ENCODE measurements at regions not wholly inside any gene's neighbourhood (a gene's known extent, or its start where the extent isn't known, plus 50 kb on each side); places are given as distances from the start of the nearest gene placed in this dataset.

GRCh38 chr5:129387944-129388343 lies 72.2 kb upstream of the ADAMTS19 start:
- no peak overlapping the region for H3K9ac ChIP-seq (ENCODE audit: low read length in 5 of 5)
- H3K4me1 ChIP-seq (ENCODE audit: control insufficient read depth in 5 of 5, insufficient read depth in 5 of 5, low read length in 5 of 5) = no peaks in the 10 kb centered on the region
- H3K4me3 ChIP-seq (ENCODE audit: low read depth in 1 of 5, low read length in 5 of 5) = no peak overlapping the region
- no peak overlapping the region for H3K27ac ChIP-seq (ENCODE audit: low read depth, low read length)
- H3K36me3 ChIP-seq (ENCODE audit: control insufficient read depth in 5 of 5, insufficient read depth in 5 of 5, low read length in 5 of 5) = no peaks in the 10 kb centered on the region
- no peaks in the 10 kb centered on the region for H3K27me3 ChIP-seq (ENCODE audit: control insufficient read depth in 5 of 5, insufficient read depth in 4 of 5, low read length in 5 of 5)
- no peaks in the 10 kb centered on the region for H3K9me3 ChIP-seq (ENCODE audit: control insufficient read depth in 5 of 5, low read length in 5 of 5)

- Histone ChIP-seq H3K9ac (ENCODE audit: low read length in 5 of 5) (no peak overlapping the region), H3K9me3 (ENCODE audit: control insufficient read depth in 5 of 5, low read length in 5 of 5) (no peaks in the 10 kb centered on the region), H3K36me3 (ENCODE audit: control insufficient read depth in 5 of 5, insufficient read depth in 5 of 5, low read length in 5 of 5) (no peaks in the 10 kb centered on the region), H3K27ac (ENCODE audit: low read depth, low read length) (no peak overlapping the region), H3K4me1 (ENCODE audit: control insufficient read depth in 5 of 5, insufficient read depth in 5 of 5, low read length in 5 of 5) (no peaks in the 10 kb centered on the region), H3K27me3 (ENCODE audit: control insufficient read depth in 5 of 5, insufficient read depth in 4 of 5, low read length in 5 of 5) (no peaks in the 10 kb centered on the region), H3K4me3 (ENCODE audit: low read depth in 1 of 5, low read length in 5 of 5) (no peak overlapping the region)
Observed at GRCh38 chr5:129392681-129393080, 67.4 kb upstream of the ADAMTS19 start.

- Histone ChIP-seq H3K27ac (ENCODE audit: low read depth, low read length) (no peak overlapping the region), H3K9ac (ENCODE audit: low read length in 5 of 5) (no peak overlapping the region), H3K9me3 (ENCODE audit: control insufficient read depth in 5 of 5, low read length in 5 of 5) (no peaks in the 10 kb centered on the region), H3K27me3 (ENCODE audit: control insufficient read depth in 5 of 5, insufficient read depth in 4 of 5, low read length in 5 of 5) (no peaks in the 10 kb centered on the region), H3K4me3 (ENCODE audit: low read depth in 1 of 5, low read length in 5 of 5) (no peak overlapping the region), H3K4me1 (ENCODE audit: control insufficient read depth in 5 of 5, insufficient read depth in 5 of 5, low read length in 5 of 5) (no peaks in the 10 kb centered on the region), H3K36me3 (ENCODE audit: control insufficient read depth in 5 of 5, insufficient read depth in 5 of 5, low read length in 5 of 5) (no peaks in the 10 kb centered on the region)
Observed at GRCh38 chr5:129395247-129395646, 64.9 kb upstream of the ADAMTS19 start.

GRCh38 chr5:129398026-129398678 lies 61.9 kb upstream of the ADAMTS19 start:
- no peaks in the 10 kb centered on the region for H3K36me3 ChIP-seq (ENCODE audit: control insufficient read depth in 5 of 5, insufficient read depth in 5 of 5, low read length in 5 of 5)
- no peak overlapping the region for H3K27ac ChIP-seq (ENCODE audit: low read depth, low read length)
- no peaks in the 10 kb centered on the region for H3K4me1 ChIP-seq (ENCODE audit: control insufficient read depth in 5 of 5, insufficient read depth in 5 of 5, low read length in 5 of 5)
- H3K9ac ChIP-seq (ENCODE audit: low read length in 5 of 5) = no peak overlapping the region
- H3K4me3 ChIP-seq (ENCODE audit: low read depth in 1 of 5, low read length in 5 of 5) = no peak overlapping the region
- H3K27me3 ChIP-seq (ENCODE audit: control insufficient read depth in 5 of 5, insufficient read depth in 4 of 5, low read length in 5 of 5) = no peaks in the 10 kb centered on the region
- H3K9me3 ChIP-seq (ENCODE audit: control insufficient read depth in 5 of 5, low read length in 5 of 5) = no peaks in the 10 kb centered on the region

GRCh38 chr5:129399069-129399468 lies 61.0 kb upstream of the ADAMTS19 start:
- H3K27me3 ChIP-seq (ENCODE audit: control insufficient read depth in 5 of 5, insufficient read depth in 4 of 5, low read length in 5 of 5) = no peaks in the 10 kb centered on the region
- no peaks in the 10 kb centered on the region for H3K9me3 ChIP-seq (ENCODE audit: control insufficient read depth in 5 of 5, low read length in 5 of 5)
- H3K9ac ChIP-seq (ENCODE audit: low read length in 5 of 5) = no peak overlapping the region
- no peaks in the 10 kb centered on the region for H3K4me1 ChIP-seq (ENCODE audit: control insufficient read depth in 5 of 5, insufficient read depth in 5 of 5, low read length in 5 of 5)
- H3K36me3 ChIP-seq (ENCODE audit: control insufficient read depth in 5 of 5, insufficient read depth in 5 of 5, low read length in 5 of 5) = no peaks in the 10 kb centered on the region
- no peak overlapping the region for H3K27ac ChIP-seq (ENCODE audit: low read depth, low read length)
- H3K4me3 ChIP-seq (ENCODE audit: low read depth in 1 of 5, low read length in 5 of 5) = no peak overlapping the region

- Histone ChIP-seq H3K9me3 (ENCODE audit: control insufficient read depth in 5 of 5, low read length in 5 of 5) (no peaks in the 10 kb centered on the region), H3K4me3 (ENCODE audit: low read depth in 1 of 5, low read length in 5 of 5) (no peak overlapping the region)
Observed at GRCh38 chr5:129400395-129400983, 59.6 kb upstream of the ADAMTS19 start.

GRCh38 chr5:129405222-129405621 lies 54.9 kb upstream of the ADAMTS19 start:
- H3K27ac ChIP-seq (ENCODE audit: low read depth, low read length) = no peak overlapping the region
- H3K9ac ChIP-seq (ENCODE audit: low read length in 5 of 5) = no peak overlapping the region

More at GRCh38 chr5:129400395-129400983, 59.6 kb upstream of the ADAMTS19 start:
- Histone ChIP-seq H3K27ac (ENCODE audit: low read depth, low read length) (no peak overlapping the region), H3K4me1 (ENCODE audit: control insufficient read depth in 5 of 5, insufficient read depth in 5 of 5, low read length in 5 of 5) (no peaks in the 10 kb centered on the region), H3K36me3 (ENCODE audit: control insufficient read depth in 5 of 5, insufficient read depth in 5 of 5, low read length in 5 of 5) (no peaks in the 10 kb centered on the region), H3K27me3 (ENCODE audit: control insufficient read depth in 5 of 5, insufficient read depth in 4 of 5, low read length in 5 of 5) (no peaks in the 10 kb centered on the region), H3K9ac (ENCODE audit: low read length in 5 of 5) (no peak overlapping the region)

GRCh38 chr5:129406440-129406839 lies 53.7 kb upstream of the ADAMTS19 start:
- Histone ChIP-seq H3K27me3 (ENCODE audit: control insufficient read depth in 5 of 5, insufficient read depth in 4 of 5, low read length in 5 of 5) (no peaks in the 10 kb centered on the region), H3K4me3 (ENCODE audit: low read depth in 1 of 5, low read length in 5 of 5) (no peak overlapping the region), H3K4me1 (ENCODE audit: control insufficient read depth in 5 of 5, insufficient read depth in 5 of 5, low read length in 5 of 5) (no peaks in the 10 kb centered on the region), H3K36me3 (ENCODE audit: control insufficient read depth in 5 of 5, insufficient read depth in 5 of 5, low read length in 5 of 5) (no peaks in the 10 kb centered on the region), H3K9ac (ENCODE audit: low read length in 5 of 5) (no peak overlapping the region), H3K27ac (ENCODE audit: low read depth, low read length) (no peak overlapping the region), H3K9me3 (ENCODE audit: control insufficient read depth in 5 of 5, low read length in 5 of 5) (no peaks in the 10 kb centered on the region)

More at GRCh38 chr5:129405222-129405621, 54.9 kb upstream of the ADAMTS19 start:
- no peaks in the 10 kb centered on the region for H3K36me3 ChIP-seq (ENCODE audit: control insufficient read depth in 5 of 5, insufficient read depth in 5 of 5, low read length in 5 of 5)
- H3K27me3 ChIP-seq (ENCODE audit: control insufficient read depth in 5 of 5, insufficient read depth in 4 of 5, low read length in 5 of 5) = no peaks in the 10 kb centered on the region
- no peaks in the 10 kb centered on the region for H3K9me3 ChIP-seq (ENCODE audit: control insufficient read depth in 5 of 5, low read length in 5 of 5)
- H3K4me3 ChIP-seq (ENCODE audit: low read depth in 1 of 5, low read length in 5 of 5) = no peak overlapping the region
- no peaks in the 10 kb centered on the region for H3K4me1 ChIP-seq (ENCODE audit: control insufficient read depth in 5 of 5, insufficient read depth in 5 of 5, low read length in 5 of 5)

All from subcutaneous abdominal adipose tissue (tissue), 5 donors.